ENCODE measurements at regions not wholly inside any gene's neighbourhood (a gene's known extent, or its start where the extent isn't known, plus 50 kb on each side); places are given as distances from the start of the nearest gene placed in this dataset.

- intact Hi-C loops (cut with micrococcal nuclease; ENCODE audit: unreplicated experiment), result no loop called here
- Histone ChIP-seq H3K36me3 (ENCODE audit: insufficient read depth, low read length, poor library complexity, severe bottlenecking) (no peaks in the 10 kb centered on the region), H3K4me3 (ENCODE audit: low read depth, low read length, poor library complexity, severe bottlenecking) (peak overlapping the region; percentile 7), H3K9me3 (ENCODE audit: low read depth, low read length, poor library complexity, severe bottlenecking) (no peaks in the 10 kb centered on the region), H3K4me1 (ENCODE audit: insufficient read depth, low read length, poor library complexity, severe bottlenecking) (peaks cover 18% of the 10 kb centered on the region), H3K27me3 (replicated peaks; ENCODE audit: insufficient read depth, low read depth, low read length, poor library complexity) (no peaks in the 10 kb centered on the region), H3K27ac (ENCODE audit: low read depth, low read length, poor library complexity, severe bottlenecking) (peak overlapping the region; percentile 28)
- CTCF ChIA-PET, result no interaction called here
- POLR2A ChIA-PET (ENCODE audit: low non-redundant PET), result no interaction called here
- peak; percentile 90 for DNase-seq (ENCODE audit: low spot score)
- TF ChIP-seq CTCF (conservative IDR thresholded peaks at IDR 0.05; ENCODE audit: low read depth, low read length) (no peak), EZH2 (IDR thresholded peaks at IDR 0.05; ENCODE audit: borderline replicate concordance, low read depth, low read length, poor library complexity, severe bottlenecking) (no peak)
- BruUV-seq (replicated peaks), result no TSS peak
Measured at GRCh38 chr4:133565379-133565778, 416.3 kb downstream of the PCDH10 start.

GRCh38 chr4:133559987-133560386 lies 410.9 kb downstream of the PCDH10 start:
- no TSS peak for BruUV-seq (replicated peaks)
- Histone ChIP-seq H3K36me3 (ENCODE audit: insufficient read depth, low read length, poor library complexity, severe bottlenecking) (no peaks in the 10 kb centered on the region), H3K4me3 (ENCODE audit: low read depth, low read length, poor library complexity, severe bottlenecking) (no peak overlapping the region), H3K27me3 (replicated peaks; ENCODE audit: insufficient read depth, low read depth, low read length, poor library complexity) (no peaks in the 10 kb centered on the region), H3K9me3 (ENCODE audit: low read depth, low read length, poor library complexity, severe bottlenecking) (no peaks in the 10 kb centered on the region), H3K4me1 (ENCODE audit: insufficient read depth, low read length, poor library complexity, severe bottlenecking) (peaks cover 7% of the 10 kb centered on the region), H3K27ac (ENCODE audit: low read depth, low read length, poor library complexity, severe bottlenecking) (no peak overlapping the region)
- ChIA-PET CTCF (no interaction called here), POLR2A (ENCODE audit: low non-redundant PET) (no interaction called here)
- TF ChIP-seq CTCF (conservative IDR thresholded peaks at IDR 0.05; ENCODE audit: low read depth, low read length) (no peak), EZH2 (IDR thresholded peaks at IDR 0.05; ENCODE audit: borderline replicate concordance, low read depth, low read length, poor library complexity, severe bottlenecking) (no peak)
- intact Hi-C loops (cut with micrococcal nuclease; ENCODE audit: unreplicated experiment), result no loop called here
- DNase-seq (ENCODE audit: low spot score), result no peak

- Histone ChIP-seq H3K36me3 (ENCODE audit: insufficient read depth, low read length, poor library complexity, severe bottlenecking) (no peaks in the 10 kb centered on the region), H3K27me3 (replicated peaks; ENCODE audit: insufficient read depth, low read depth, low read length, poor library complexity) (no peaks in the 10 kb centered on the region), H3K27ac (ENCODE audit: low read depth, low read length, poor library complexity, severe bottlenecking) (no peak overlapping the region), H3K4me1 (ENCODE audit: insufficient read depth, low read length, poor library complexity, severe bottlenecking) (no peaks in the 10 kb centered on the region), H3K4me3 (ENCODE audit: low read depth, low read length, poor library complexity, severe bottlenecking) (no peak overlapping the region), H3K9me3 (ENCODE audit: low read depth, low read length, poor library complexity, severe bottlenecking) (no peaks in the 10 kb centered on the region)
- intact Hi-C loops (cut with micrococcal nuclease; ENCODE audit: unreplicated experiment), result no loop called here
- ChIA-PET CTCF (no interaction called here), POLR2A (ENCODE audit: low non-redundant PET) (no interaction called here)
- no peak for DNase-seq (ENCODE audit: low spot score)
- TF ChIP-seq EZH2 (IDR thresholded peaks at IDR 0.05; ENCODE audit: borderline replicate concordance, low read depth, low read length, poor library complexity, severe bottlenecking) (no peak), CTCF (conservative IDR thresholded peaks at IDR 0.05; ENCODE audit: low read depth, low read length) (no peak)
- BruUV-seq (replicated peaks), result no TSS peak
Measured at GRCh38 chr4:133555671-133556070, 406.6 kb downstream of the PCDH10 start.
